Lower leg skin (tissue), 3 donors: ENCODE measurements at regions not wholly inside any gene's neighbourhood (a gene's known extent, or its start where the extent isn't known, plus 50 kb on each side); places are given as distances from the start of the nearest gene placed in this dataset.

ENCODE experiments used
- CTCF ChIP-seq, 3 donors: fragments of 450-650 bp; IDR thresholded peaks; one replicate each; pipeline ENCODE4 v1.5.1; 2016; ENCODE audit warnings: antibody characterized with exemption in 3 of 3, mild to moderate bottlenecking in 3 of 3, moderate library complexity in 2 of 3
- POLR2A ChIP-seq, 2 donors: fragments of 450-650 bp; IDR thresholded peaks; one replicate each; pipeline ENCODE4 v1.6.1; 2016 to 2017; ENCODE audit warnings: antibody characterized with exemption in 2 of 2, mild to moderate bottlenecking in 1 of 2, moderate library complexity in 1 of 2

GRCh38 chr6:118410001-118410400 is 138.1 kb upstream of the PLN start:
- TF ChIP-seq CTCF (IDR thresholded peaks at IDR 0.05) (no peak), POLR2A (IDR thresholded peaks at IDR 0.05) (no peak)
